H1 (cell line): ENCODE measurements at regions not wholly inside any gene's neighbourhood (a gene's known extent, or its start where the extent isn't known, plus 50 kb on each side); places are given as distances from the start of the nearest gene placed in this dataset.

Experiments
- NANOG ChIP-seq: IDR thresholded peaks from 2 replicates; pipeline ENCODE4 v1.6.1; 2011; ENCODE audit warnings: low read length, low read depth, mild to moderate bottlenecking, inconsistent platforms; ENCODE audit not compliant: insufficient read depth, poor library complexity, severe bottlenecking
- RXRA ChIP-seq: IDR thresholded peaks from 2 replicates; pipeline ENCODE4 v1.6.1; 2011; ENCODE audit warnings: low read depth, mild to moderate bottlenecking, low read length, moderate library complexity; ENCODE audit not compliant: insufficient read depth
- YY1 ChIP-seq: IDR thresholded peaks from 2 replicates; pipeline ENCODE4 v1.6.1; 2011; ENCODE audit warnings: low read depth, mild to moderate bottlenecking, low read length

- TF ChIP-seq RXRA = no peak
- TF ChIP-seq NANOG = no peak
- no peak for TF ChIP-seq YY1
These were observed 177.1 kb upstream of the PPP1R3A start (continued) for GRCh38 chr7:114095885-114096284.
